ENCODE measurements at regions not wholly inside any gene's neighbourhood (a gene's known extent, or its start where the extent isn't known, plus 50 kb on each side); places are given as distances from the start of the nearest gene placed in this dataset.
"Not testable (repeated sequence)": the region's sequence is repeated elsewhere in the genome, so short reads cannot be mapped to it uniquely, and the experiment has no call there.

- DNase-seq (ENCODE audit: low read depth): no peak
These were observed 409.6 kb upstream of the MAF start for GRCh38 chr16:80009971-80010659.

- DNase-seq (ENCODE audit: low read depth): no peak
These were observed 408.3 kb upstream of the MAF start for GRCh38 chr16:80008857-80009256.

GRCh38 chr16:80007231-80007630 is 406.7 kb upstream of the MAF start:
- DNase-seq (ENCODE audit: low read depth): no peak

- DNase-seq (ENCODE audit: low read depth): no peak
These were observed 406.0 kb upstream of the MAF start for GRCh38 chr16:80006241-80007215.

- DNase-seq (ENCODE audit: low read depth): no peak
These were observed 403.6 kb upstream of the MAF start for GRCh38 chr16:80004113-80004512.

GRCh38 chr16:80002261-80002660 is 401.7 kb upstream of the MAF start:
- DNase-seq (ENCODE audit: low read depth): no peak

- DNase-seq (ENCODE audit: low read depth): no peak
These were observed 397.6 kb upstream of the MAF start for GRCh38 chr16:79998143-79998542.

GRCh38 chr16:79997257-79997656 is 396.7 kb upstream of the MAF start:
- no peak for DNase-seq (ENCODE audit: low read depth)

GRCh38 chr16:79996321-79996720 is 395.8 kb upstream of the MAF start:
- no peak for DNase-seq (ENCODE audit: low read depth)

GRCh38 chr16:79995315-79995714 is 394.8 kb upstream of the MAF start:
- DNase-seq (ENCODE audit: low read depth): no peak

GRCh38 chr16:79994418-79994817 is 393.9 kb upstream of the MAF start:
- DNase-seq (ENCODE audit: low read depth): no peak

GRCh38 chr16:79993629-79994209 is 393.2 kb upstream of the MAF start:
- DNase-seq (ENCODE audit: low read depth): no peak

- DNase-seq (ENCODE audit: low read depth): no peak
These were observed 391.4 kb upstream of the MAF start for GRCh38 chr16:79991969-79992368.

GRCh38 chr16:79988721-79989220 is 388.2 kb upstream of the MAF start:
- DNase-seq (ENCODE audit: low read depth): no peak

GRCh38 chr16:79988089-79988488 is 387.6 kb upstream of the MAF start:
- DNase-seq (ENCODE audit: low read depth): no peak

GRCh38 chr16:79986352-79986751 is 385.8 kb upstream of the MAF start:
- no peak for DNase-seq (ENCODE audit: low read depth)

GRCh38 chr16:79985606-79986005 is 385.1 kb upstream of the MAF start:
- DNase-seq (ENCODE audit: low read depth): no peak

GRCh38 chr16:79984149-79984548 is 383.6 kb upstream of the MAF start:
- not testable (repeated sequence) for DNase-seq (ENCODE audit: low read depth)

GRCh38 chr16:79982862-79983261 is 382.3 kb upstream of the MAF start:
- no peak for DNase-seq (ENCODE audit: low read depth)

GRCh38 chr16:79982361-79982760 is 381.8 kb upstream of the MAF start:
- DNase-seq (ENCODE audit: low read depth): no peak

- no peak for DNase-seq (ENCODE audit: low read depth)
These were observed 381.3 kb upstream of the MAF start for GRCh38 chr16:79981814-79982213.

- no peak for DNase-seq (ENCODE audit: low read depth)
These were observed 380.3 kb upstream of the MAF start for GRCh38 chr16:79980650-79981521.
